Epithelial cell of esophagus (primary cell): ENCODE measurements at regions not wholly inside any gene's neighbourhood (a gene's known extent, or its start where the extent isn't known, plus 50 kb on each side); places are given as distances from the start of the nearest gene placed in this dataset.

Experiments
- DNase-seq: peaks from one replicate; pipeline ENCODE4 v3.0.0; 2010; ENCODE audit warnings: low read depth
- H3K4me3 ChIP-seq: 2 replicates; pipeline ENCODE4 v1.5.1; 2011; ENCODE audit warnings: mild to moderate bottlenecking, low read length, control low read depth
- CTCF ChIP-seq: IDR thresholded peaks from 2 replicates; pipeline ENCODE4 v1.5.1; 2011; ENCODE audit warnings: low read depth, mild to moderate bottlenecking, low read length, control low read depth, inconsistent platforms; ENCODE audit not compliant: insufficient read depth; ENCODE audit errors: missing control alignments

GRCh38 chr9:107710953-107711352, 221.4 kb upstream of the KLF4 start:
- DNase-seq: peak; percentile 15
- TF ChIP-seq CTCF: no peak

GRCh38 chr9:107710546-107710945, 221.0 kb upstream of the KLF4 start:
- TF ChIP-seq CTCF: no peak
- peak; percentile 62 for DNase-seq
- H3K4me3 ChIP-seq: no peak overlapping the region

More at GRCh38 chr9:107710953-107711352, 221.4 kb upstream of the KLF4 start:
- no peak overlapping the region for H3K4me3 ChIP-seq

GRCh38 chr9:107708791-107709190, 219.2 kb upstream of the KLF4 start:
- DNase-seq: no peak
- no peak for TF ChIP-seq CTCF
- H3K4me3 ChIP-seq: no peak overlapping the region

- TF ChIP-seq CTCF: no peak
- peak; percentile 28 for DNase-seq
- no peak overlapping the region for H3K4me3 ChIP-seq
Measured at GRCh38 chr9:107707915-107708441, 218.4 kb upstream of the KLF4 start.

GRCh38 chr9:107707428-107707837, 217.9 kb upstream of the KLF4 start:
- no peak overlapping the region for H3K4me3 ChIP-seq
- peak; percentile 18 for DNase-seq
- no peak for TF ChIP-seq CTCF

GRCh38 chr9:107706701-107707427, 217.3 kb upstream of the KLF4 start:
- H3K4me3 ChIP-seq: no peak overlapping the region
- DNase-seq: no peak
- no peak for TF ChIP-seq CTCF

- TF ChIP-seq CTCF: no peak
- peak; percentile 39 for DNase-seq
- H3K4me3 ChIP-seq: no peak overlapping the region
Measured at GRCh38 chr9:107705521-107705920, 216.0 kb upstream of the KLF4 start.
